GM12891 (cell line): ENCODE measurements at regions not wholly inside any gene's neighbourhood (a gene's known extent, or its start where the extent isn't known, plus 50 kb on each side); places are given as distances from the start of the nearest gene placed in this dataset.

Source experiments
- PAX5 ChIP-seq: IDR thresholded peaks from 2 replicates; pipeline ENCODE4 v1.6.1; 2011; ENCODE audit warnings: low read length, moderate library complexity, mild to moderate bottlenecking; ENCODE audit not compliant: insufficient read depth, severe bottlenecking
- POLR2A ChIP-seq: IDR thresholded peaks from 2 replicates; pipeline ENCODE4 v1.6.1; 2011; ENCODE audit warnings: low read depth, low read length, control low read depth
- POLR2AphosphoS5 ChIP-seq: IDR thresholded peaks from 2 replicates; pipeline ENCODE4 v1.6.1; 2011; ENCODE audit warnings: low read depth, low read length, control low read depth
- POU2F2 ChIP-seq: IDR thresholded peaks from 2 replicates; pipeline ENCODE4 v1.6.1; 2011; ENCODE audit warnings: low read depth, mild to moderate bottlenecking, control low read depth, low read length, moderate library complexity
- SPI1 ChIP-seq: IDR thresholded peaks from 2 replicates; pipeline ENCODE4 v1.6.1; 2011; ENCODE audit warnings: low read depth, low read length, control low read depth
- TAF1 ChIP-seq: IDR thresholded peaks from 2 replicates; pipeline ENCODE4 v1.6.1; 2011; ENCODE audit warnings: low read depth, low read length, control low read depth

DNA sequence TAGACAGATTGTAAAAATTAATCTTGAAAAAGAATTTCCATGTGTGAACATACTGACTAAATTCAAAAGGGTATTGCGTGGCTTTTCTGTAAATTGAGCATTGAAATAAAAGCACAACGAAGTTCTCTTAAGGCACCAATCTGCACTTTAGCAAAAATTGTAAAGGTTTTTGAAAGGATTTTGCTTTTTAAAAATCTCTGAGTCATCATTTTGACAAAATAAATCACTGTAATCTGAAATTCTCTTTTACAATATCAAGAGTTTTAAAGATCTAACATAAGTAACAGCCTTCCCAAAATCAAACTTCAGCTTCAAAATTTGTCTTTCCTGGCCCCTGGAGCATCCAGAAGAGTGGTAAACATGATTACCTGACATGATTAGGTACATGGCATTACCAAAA is 830.9 kb upstream of the AGA start:
- no peak for TF ChIP-seq TAF1
- no peak for TF ChIP-seq POLR2A
- no peak for TF ChIP-seq POLR2AphosphoS5
- TF ChIP-seq SPI1, result no peak
- TF ChIP-seq POU2F2, result no peak
- no peak for TF ChIP-seq PAX5
